ENCODE measurements at regions not wholly inside any gene's neighbourhood (a gene's known extent, or its start where the extent isn't known, plus 50 kb on each side); places are given as distances from the start of the nearest gene placed in this dataset.

- TF ChIP-seq USF1 (IDR thresholded peaks at IDR 0.05) (no peak), ZBTB7A (IDR thresholded peaks at IDR 0.05; ENCODE audit: low read depth) (no peak), MAX (IDR thresholded peaks at IDR 0.05) (no peak), NFIC (IDR thresholded peaks at IDR 0.05) (no peak), EGR1 (IDR thresholded peaks at IDR 0.05) (no peak), FOXM1 (IDR thresholded peaks at IDR 0.05; ENCODE audit: borderline replicate concordance, low read depth) (no peak), RAD21 (IDR thresholded peaks at IDR 0.05; ENCODE audit: low read depth) (no peak), REST (IDR thresholded peaks at IDR 0.05; ENCODE audit: low read depth) (no peak), EP300 (IDR thresholded peaks at IDR 0.05; ENCODE audit: borderline replicate concordance) (no peak), YY1 (IDR thresholded peaks at IDR 0.05; ENCODE audit: low read depth) (no peak), CEBPB (IDR thresholded peaks at IDR 0.05) (no peak), TCF12 (IDR thresholded peaks at IDR 0.05; ENCODE audit: low read depth) (no peak), TEAD4 (IDR thresholded peaks at IDR 0.05) (no peak), TAF1 (IDR thresholded peaks at IDR 0.05; ENCODE audit: low read depth) (no peak), CREB1 (IDR thresholded peaks at IDR 0.05; ENCODE audit: low read depth) (no peak)
These were observed 724.0 kb downstream of the IRX1 start for GRCh38 chr5:4319478-4320128.

- TF ChIP-seq TEAD4 (IDR thresholded peaks at IDR 0.05): no peak
These were observed 734.7 kb downstream of the IRX1 start for GRCh38 chr5:4330327-4330726.

- TF ChIP-seq TCF12 (IDR thresholded peaks at IDR 0.05; ENCODE audit: low read depth): no peak
- no peak for TF ChIP-seq TAF1 (IDR thresholded peaks at IDR 0.05; ENCODE audit: low read depth)
- no peak for TF ChIP-seq ZBTB7A (IDR thresholded peaks at IDR 0.05; ENCODE audit: low read depth)
- TF ChIP-seq RAD21 (IDR thresholded peaks at IDR 0.05; ENCODE audit: low read depth): no peak
- TF ChIP-seq NFIC (IDR thresholded peaks at IDR 0.05): no peak
These were observed 739.4 kb downstream of the IRX1 start for GRCh38 chr5:4335078-4335477.

GRCh38 chr5:4337519-4337918, 741.9 kb downstream of the IRX1 start:
- TF ChIP-seq CEBPB (IDR thresholded peaks at IDR 0.05) (no peak), EP300 (IDR thresholded peaks at IDR 0.05; ENCODE audit: borderline replicate concordance) (no peak), CREB1 (IDR thresholded peaks at IDR 0.05; ENCODE audit: low read depth) (no peak), ZBTB7A (IDR thresholded peaks at IDR 0.05; ENCODE audit: low read depth) (no peak), TAF1 (IDR thresholded peaks at IDR 0.05; ENCODE audit: low read depth) (no peak)

GRCh38 chr5:4339949-4340348, 744.3 kb downstream of the IRX1 start:
- TF ChIP-seq YY1 (IDR thresholded peaks at IDR 0.05; ENCODE audit: low read depth): no peak
- no peak for TF ChIP-seq FOXM1 (IDR thresholded peaks at IDR 0.05; ENCODE audit: borderline replicate concordance, low read depth)
- no peak for TF ChIP-seq TCF12 (IDR thresholded peaks at IDR 0.05; ENCODE audit: low read depth)
- TF ChIP-seq TAF1 (IDR thresholded peaks at IDR 0.05; ENCODE audit: low read depth): no peak

- no peak for TF ChIP-seq RAD21 (IDR thresholded peaks at IDR 0.05; ENCODE audit: low read depth)
These were observed 750.2 kb downstream of the IRX1 start for GRCh38 chr5:4345850-4346249.

GRCh38 chr5:4348423-4348822, 752.8 kb downstream of the IRX1 start:
- TF ChIP-seq EGR1 (IDR thresholded peaks at IDR 0.05): no peak
- TF ChIP-seq USF1 (IDR thresholded peaks at IDR 0.05): no peak
- no peak for TF ChIP-seq TAF1 (IDR thresholded peaks at IDR 0.05; ENCODE audit: low read depth)
- no peak for TF ChIP-seq YY1 (IDR thresholded peaks at IDR 0.05; ENCODE audit: low read depth)
- no peak for TF ChIP-seq TEAD4 (IDR thresholded peaks at IDR 0.05)

GRCh38 chr5:4348919-4349318, 753.3 kb downstream of the IRX1 start:
- TF ChIP-seq MAX (IDR thresholded peaks at IDR 0.05) (no peak), EP300 (IDR thresholded peaks at IDR 0.05; ENCODE audit: borderline replicate concordance) (no peak), NFIC (IDR thresholded peaks at IDR 0.05) (no peak), CEBPB (IDR thresholded peaks at IDR 0.05) (no peak), TAF1 (IDR thresholded peaks at IDR 0.05; ENCODE audit: low read depth) (no peak), RAD21 (IDR thresholded peaks at IDR 0.05; ENCODE audit: low read depth) (no peak), FOXM1 (IDR thresholded peaks at IDR 0.05; ENCODE audit: borderline replicate concordance, low read depth) (no peak), USF1 (IDR thresholded peaks at IDR 0.05) (no peak), CREB1 (IDR thresholded peaks at IDR 0.05; ENCODE audit: low read depth) (no peak), ZBTB7A (IDR thresholded peaks at IDR 0.05; ENCODE audit: low read depth) (no peak), REST (IDR thresholded peaks at IDR 0.05; ENCODE audit: low read depth) (no peak), TCF12 (IDR thresholded peaks at IDR 0.05; ENCODE audit: low read depth) (no peak), EGR1 (IDR thresholded peaks at IDR 0.05) (no peak), YY1 (IDR thresholded peaks at IDR 0.05; ENCODE audit: low read depth) (no peak), TEAD4 (IDR thresholded peaks at IDR 0.05) (no peak)

Measured in Ishikawa (cell line).